Muscle of leg (tissue), 3 donors: ENCODE measurements at regions not wholly inside any gene's neighbourhood (a gene's known extent, or its start where the extent isn't known, plus 50 kb on each side); places are given as distances from the start of the nearest gene placed in this dataset.

Source experiments
- DNase-seq: peaks from one replicate; pipeline ENCODE4 v3.0.0; 2013
- H3K27ac ChIP-seq: one replicate; pipeline ENCODE4 v1.5.1; 2013; ENCODE audit warnings: mild to moderate bottlenecking, low read length, control low read depth
- H3K27me3 ChIP-seq: one replicate; pipeline ENCODE4 v1.6.1; 2013; ENCODE audit warnings: low read length; ENCODE audit not compliant: control insufficient read depth, insufficient read depth
- H3K36me3 ChIP-seq: one replicate; pipeline ENCODE4 v1.6.1; 2013; ENCODE audit warnings: low read length; ENCODE audit not compliant: control insufficient read depth, insufficient read depth
- H3K4me1 ChIP-seq: one replicate; pipeline ENCODE4 v1.6.1; 2013; ENCODE audit warnings: low read length; ENCODE audit not compliant: control insufficient read depth, insufficient read depth
- H3K4me3 ChIP-seq: one replicate; pipeline ENCODE4 v1.5.1; 2013; ENCODE audit warnings: low read length, control low read depth
- H3K9me3 ChIP-seq: replicated peaks from 2 replicates; pipeline ENCODE4 v1.6.1; 2013; ENCODE audit warnings: low read depth, low read length; ENCODE audit not compliant: control insufficient read depth
- WGBS: methylation state at CpG from one replicate; pipeline ENCODE4 v1.1.5; 2013; ENCODE audit warnings: missing lambda C conversion rate; ENCODE audit not compliant: insufficient coverage; 5-methylcytosine and 5-hydroxymethylcytosine counted together

- Histone ChIP-seq H3K4me1 (no peaks in the 10 kb centered on the region), H3K27me3 (peaks cover 10% of the 10 kb centered on the region), H3K36me3 (no peaks in the 10 kb centered on the region), H3K4me3 (no peak overlapping the region), H3K27ac (no peak overlapping the region), H3K9me3 (no peaks in the 10 kb centered on the region)
- no peak for DNase-seq
- 81% methylated on average over 2 of the region's 2 CpGs for WGBS
Observed at GRCh38 chr9:126204708-126205225, 121.9 kb upstream of the MVB12B start.

- Histone ChIP-seq H3K4me3 (no peak overlapping the region), H3K9me3 (no peaks in the 10 kb centered on the region), H3K36me3 (no peaks in the 10 kb centered on the region), H3K4me1 (no peaks in the 10 kb centered on the region), H3K27me3 (peaks cover 8% of the 10 kb centered on the region), H3K27ac (no peak overlapping the region)
- no peak for DNase-seq
- WGBS, result no CpG with 5 or more reads among the region's 7 CpGs
Observed at GRCh38 chr9:126205265-126205664, 121.4 kb upstream of the MVB12B start.

GRCh38 chr9:126205845-126206498 is 120.7 kb upstream of the MVB12B start:
- Histone ChIP-seq H3K27me3 (peaks cover 8% of the 10 kb centered on the region), H3K9me3 (no peaks in the 10 kb centered on the region), H3K27ac (no peak overlapping the region), H3K4me1 (no peaks in the 10 kb centered on the region), H3K4me3 (no peak overlapping the region), H3K36me3 (no peaks in the 10 kb centered on the region)
- 66% methylated on average over 11 of the region's 22 CpGs for WGBS
- no peak for DNase-seq

GRCh38 chr9:126207256-126207655 is 119.4 kb upstream of the MVB12B start:
- Histone ChIP-seq H3K9me3 (no peaks in the 10 kb centered on the region), H3K36me3 (no peaks in the 10 kb centered on the region), H3K4me3 (no peak overlapping the region), H3K27me3 (peaks cover 8% of the 10 kb centered on the region), H3K27ac (no peak overlapping the region), H3K4me1 (no peaks in the 10 kb centered on the region)
- DNase-seq, result no peak
- WGBS, result 91% methylated on average over 2 of the region's 5 CpGs

- H3K9me3 ChIP-seq, result peaks cover 7% of the 10 kb centered on the region
- H3K4me3 ChIP-seq, result no peak overlapping the region
- no peak overlapping the region for H3K27ac ChIP-seq
- DNase-seq, result no peak
- H3K4me1 ChIP-seq, result no peaks in the 10 kb centered on the region
- H3K27me3 ChIP-seq, result peaks cover 11% of the 10 kb centered on the region
- WGBS, result 100% methylated on average over 1 of the region's 3 CpGs
- no peaks in the 10 kb centered on the region for H3K36me3 ChIP-seq
Observed at GRCh38 chr9:126208216-126208758, 118.3 kb upstream of the MVB12B start.

GRCh38 chr9:126211441-126212074 is 115.1 kb upstream of the MVB12B start:
- Histone ChIP-seq H3K4me1 (no peaks in the 10 kb centered on the region), H3K4me3 (no peak overlapping the region), H3K27me3 (peaks cover 14% of the 10 kb centered on the region), H3K36me3 (no peaks in the 10 kb centered on the region), H3K27ac (no peak overlapping the region), H3K9me3 (peaks cover 11% of the 10 kb centered on the region)
- 88% methylated on average over 3 of the region's 3 CpGs for WGBS
- no peak for DNase-seq

GRCh38 chr9:126215486-126215885 is 111.1 kb upstream of the MVB12B start:
- peaks cover 11% of the 10 kb centered on the region for H3K9me3 ChIP-seq
- peaks cover 24% of the 10 kb centered on the region for H3K27me3 ChIP-seq
- H3K36me3 ChIP-seq, result no peaks in the 10 kb centered on the region
- DNase-seq, result no peak
- H3K27ac ChIP-seq, result no peak overlapping the region
- no peaks in the 10 kb centered on the region for H3K4me1 ChIP-seq
- no peak overlapping the region for H3K4me3 ChIP-seq
- WGBS, result 81% methylated on average over 4 of the region's 4 CpGs

GRCh38 chr9:126216826-126217225 is 109.8 kb upstream of the MVB12B start:
- peaks cover 28% of the 10 kb centered on the region for H3K27me3 ChIP-seq

GRCh38 chr9:126217250-126217653 is 109.4 kb upstream of the MVB12B start:
- no peak overlapping the region for H3K27ac ChIP-seq
- no CpG with 5 or more reads among the region's 5 CpGs for WGBS
- no peak overlapping the region for H3K4me3 ChIP-seq
- no peak for DNase-seq
- no peaks in the 10 kb centered on the region for H3K36me3 ChIP-seq
- H3K4me1 ChIP-seq, result no peaks in the 10 kb centered on the region
- H3K27me3 ChIP-seq, result peaks cover 32% of the 10 kb centered on the region
- peaks cover 11% of the 10 kb centered on the region for H3K9me3 ChIP-seq

More at GRCh38 chr9:126216826-126217225, 109.8 kb upstream of the MVB12B start:
- Histone ChIP-seq H3K4me1 (no peaks in the 10 kb centered on the region), H3K27ac (no peak overlapping the region), H3K9me3 (peaks cover 11% of the 10 kb centered on the region), H3K4me3 (no peak overlapping the region), H3K36me3 (no peaks in the 10 kb centered on the region)
- DNase-seq, result no peak
- no CpG with 5 or more reads among the region's 4 CpGs for WGBS

GRCh38 chr9:126217797-126218196 is 108.8 kb upstream of the MVB12B start:
- peaks cover 4% of the 10 kb centered on the region for H3K4me1 ChIP-seq
- peaks cover 38% of the 10 kb centered on the region for H3K27me3 ChIP-seq
- 54% methylated on average over 2 of the region's 7 CpGs for WGBS
- peaks cover 9% of the 10 kb centered on the region for H3K9me3 ChIP-seq
- H3K4me3 ChIP-seq, result no peak overlapping the region
- DNase-seq, result no peak
- H3K36me3 ChIP-seq, result no peaks in the 10 kb centered on the region
- H3K27ac ChIP-seq, result no peak overlapping the region
